Bone marrow (tissue), 2 donors: ENCODE measurements at regions not wholly inside any gene's neighbourhood (a gene's known extent, or its start where the extent isn't known, plus 50 kb on each side); places are given as distances from the start of the nearest gene placed in this dataset.

ENCODE experiments used
- DNase-seq, 2 donors: peaks; one replicate each; lab custom pipeline; 2025; lab: John Stamatoyannopoulos, UW

DNA sequence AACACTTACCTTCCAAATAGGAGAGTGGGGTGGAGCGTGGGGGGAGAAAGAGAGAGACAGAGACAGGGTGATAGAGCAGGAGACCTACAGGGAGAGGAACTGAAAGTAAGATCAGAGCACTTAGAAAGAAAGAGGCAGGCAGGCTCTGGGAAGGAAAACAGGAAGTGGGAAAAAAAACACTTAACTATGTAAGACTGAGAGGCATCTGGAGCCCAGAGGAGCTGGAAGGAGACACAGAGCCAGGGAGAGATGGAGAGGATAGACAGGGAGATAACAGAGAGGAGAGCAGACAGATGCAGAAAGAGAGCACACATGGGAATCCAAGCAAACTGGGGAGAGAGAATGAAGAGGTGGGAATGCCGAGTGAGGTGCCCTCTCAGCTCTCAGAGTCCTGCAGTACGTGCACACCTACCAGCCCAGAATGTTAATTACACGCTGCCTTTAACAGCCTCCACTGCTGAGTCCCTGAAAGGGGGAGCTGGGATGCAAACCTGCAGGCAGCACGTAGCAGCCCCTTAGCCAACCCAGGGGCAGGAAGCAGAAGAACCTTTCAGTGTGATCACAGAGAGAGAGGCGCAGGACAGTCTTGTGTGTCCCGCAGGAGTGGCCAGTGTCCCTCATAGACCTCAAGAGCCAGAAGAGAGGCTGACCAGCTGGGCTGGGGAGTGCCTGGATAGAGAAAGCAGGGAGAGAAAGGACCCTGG, 132.7 kb upstream of the LRFN2 start:
- no peak for DNase-seq

GRCh38 chr6:40718401-40718800, 131.2 kb upstream of the LRFN2 start:
- DNase-seq = no peak

DNA sequence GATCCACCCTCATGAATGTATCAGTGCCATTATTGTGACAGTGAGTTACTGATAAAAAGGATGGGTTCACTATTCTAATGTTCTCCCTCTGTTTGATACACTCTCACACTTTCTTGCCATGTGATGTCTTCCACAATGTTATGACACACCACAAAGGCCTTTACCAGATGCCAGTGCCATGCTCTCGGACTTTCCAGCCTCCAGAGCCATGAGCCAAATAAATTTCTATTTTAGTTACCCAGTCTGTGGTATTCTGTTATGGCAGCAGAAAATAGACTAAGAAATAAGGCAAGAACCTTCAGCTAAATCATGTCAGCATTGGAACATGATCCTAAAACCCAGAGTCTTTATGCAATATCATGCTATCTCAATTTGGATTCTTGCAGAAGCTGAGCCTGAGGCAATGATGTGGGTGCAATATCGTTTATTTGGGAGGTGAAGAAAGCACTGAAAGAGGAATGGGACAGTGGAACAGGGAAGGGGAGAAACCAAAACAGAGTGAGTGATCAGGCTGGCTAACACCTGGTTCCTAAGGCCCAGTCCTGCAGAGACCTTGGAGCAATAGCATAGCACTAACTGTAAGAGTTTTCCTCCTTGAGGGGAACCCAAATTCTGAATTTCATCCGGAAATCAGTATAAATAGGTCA, 130.4 kb upstream of the LRFN2 start:
- DNase-seq = no peak

DNA sequence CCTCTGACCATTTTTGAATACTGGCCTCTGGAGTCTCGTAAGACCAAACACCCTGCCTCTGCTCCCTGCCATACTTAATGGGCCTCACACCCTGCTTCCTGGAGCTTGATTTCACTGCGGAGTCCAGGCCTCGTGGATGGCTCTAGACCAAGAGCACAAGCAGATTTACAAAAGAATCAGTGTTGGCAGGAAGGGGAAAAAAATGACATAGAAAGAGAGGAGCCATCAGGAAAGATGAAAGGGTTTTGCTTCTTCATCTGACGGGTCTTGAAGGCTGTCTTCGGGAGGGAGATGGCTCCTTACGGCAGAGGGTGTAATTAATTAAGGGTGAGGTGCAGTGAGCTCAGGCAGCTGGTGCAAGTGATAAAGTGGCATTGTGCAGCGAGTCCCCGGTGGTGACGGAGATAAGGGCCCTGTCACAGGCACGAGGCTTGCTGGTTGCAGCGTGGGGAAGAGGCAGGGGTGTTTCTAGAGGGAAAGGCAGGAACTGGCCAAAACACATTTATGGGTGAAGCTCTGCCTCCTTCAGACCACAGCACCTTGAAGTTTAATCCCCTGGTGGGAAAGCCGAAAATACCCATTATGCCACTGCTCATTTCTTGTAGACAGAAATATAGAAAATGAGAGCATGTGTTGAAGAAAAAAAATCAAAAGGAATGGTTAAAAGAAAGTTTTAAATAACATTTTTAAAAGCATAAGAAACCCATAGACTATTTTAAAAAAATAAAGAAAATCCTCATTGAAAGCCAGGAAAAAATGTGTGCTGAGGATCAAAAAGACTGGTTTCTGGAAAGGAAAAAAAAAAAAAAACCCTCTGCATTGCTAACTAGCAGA, 128.6 kb upstream of the LRFN2 start:
- no peak for DNase-seq

DNA sequence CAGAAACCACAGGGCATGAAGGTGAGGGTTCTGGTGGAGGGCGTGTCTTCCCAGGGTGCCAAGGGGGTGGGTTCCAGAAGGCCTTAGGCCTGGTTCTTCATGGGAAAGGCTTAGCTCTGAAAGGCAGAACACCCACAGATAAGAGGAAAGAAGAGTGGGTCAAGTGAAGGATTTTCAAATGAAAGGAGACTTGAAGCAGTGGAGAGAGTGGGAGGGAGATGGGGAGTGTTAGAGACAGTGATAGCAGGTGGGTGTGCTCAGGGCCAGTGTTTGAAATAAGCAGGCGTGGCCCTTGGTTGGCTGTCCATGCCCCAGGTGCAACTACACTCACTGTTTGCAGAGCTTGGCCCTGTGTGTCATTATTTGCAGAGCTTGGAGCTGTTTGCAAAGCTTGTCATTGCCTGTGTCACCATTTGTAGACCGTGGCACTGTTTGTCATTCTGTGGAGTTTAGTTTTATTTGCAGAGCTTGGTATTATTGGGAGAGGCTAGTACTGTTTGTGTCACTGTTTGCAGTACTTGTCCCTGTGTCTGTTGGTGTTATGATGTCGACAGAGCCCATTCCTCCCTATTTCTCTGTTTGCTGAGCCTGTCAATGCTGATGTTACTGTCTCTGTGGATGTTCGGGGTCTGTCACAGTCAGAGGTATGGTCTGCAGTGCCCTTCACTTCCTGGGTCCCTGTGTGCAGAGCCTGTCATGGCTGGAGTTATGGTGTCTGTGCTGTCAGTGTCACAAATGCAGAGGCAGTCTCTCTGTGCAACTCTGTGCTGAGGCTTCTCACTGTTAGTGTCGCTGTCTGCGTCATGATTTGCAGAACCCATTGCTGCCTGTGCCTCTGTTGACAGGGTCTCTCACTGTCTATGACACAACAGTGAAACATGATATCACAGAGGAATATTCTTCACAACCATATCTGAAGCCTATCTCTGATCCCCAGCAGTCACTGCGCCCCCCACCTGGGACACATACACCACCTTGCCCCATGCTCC, 127.7 kb upstream of the LRFN2 start:
- DNase-seq = no peak

- no peak for DNase-seq
Observed at GRCh38 chr6:40714143-40714542, 127.0 kb upstream of the LRFN2 start.

- no peak for DNase-seq
Observed at GRCh38 chr6:40713002-40713719, 126.0 kb upstream of the LRFN2 start.

GRCh38 chr6:40710626-40711330, 123.6 kb upstream of the LRFN2 start:
- DNase-seq = no peak

GRCh38 chr6:40708049-40708448, 120.9 kb upstream of the LRFN2 start:
- DNase-seq = no peak

- no peak for DNase-seq
Observed at GRCh38 chr6:40706178-40706577, 119.0 kb upstream of the LRFN2 start.

DNA sequence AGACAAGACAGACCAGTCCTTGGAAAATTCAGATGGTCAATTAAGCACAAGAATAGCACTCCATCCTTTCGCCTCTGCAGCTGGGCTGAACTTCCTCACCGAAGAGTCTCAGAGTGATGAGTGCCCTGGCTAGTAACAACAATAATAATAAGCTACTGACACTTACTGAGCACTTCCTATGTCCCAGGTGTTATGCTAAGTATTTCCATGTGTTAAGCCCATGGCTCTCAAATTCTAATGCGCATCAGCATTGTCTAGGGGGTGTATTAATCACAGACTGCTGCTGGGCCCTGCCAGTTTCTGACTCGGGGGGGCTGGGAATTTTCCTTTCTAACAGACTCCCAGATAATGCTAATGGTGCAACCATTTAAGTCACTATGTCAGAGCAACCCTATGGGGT, 118.2 kb upstream of the LRFN2 start:
- no peak for DNase-seq

DNA sequence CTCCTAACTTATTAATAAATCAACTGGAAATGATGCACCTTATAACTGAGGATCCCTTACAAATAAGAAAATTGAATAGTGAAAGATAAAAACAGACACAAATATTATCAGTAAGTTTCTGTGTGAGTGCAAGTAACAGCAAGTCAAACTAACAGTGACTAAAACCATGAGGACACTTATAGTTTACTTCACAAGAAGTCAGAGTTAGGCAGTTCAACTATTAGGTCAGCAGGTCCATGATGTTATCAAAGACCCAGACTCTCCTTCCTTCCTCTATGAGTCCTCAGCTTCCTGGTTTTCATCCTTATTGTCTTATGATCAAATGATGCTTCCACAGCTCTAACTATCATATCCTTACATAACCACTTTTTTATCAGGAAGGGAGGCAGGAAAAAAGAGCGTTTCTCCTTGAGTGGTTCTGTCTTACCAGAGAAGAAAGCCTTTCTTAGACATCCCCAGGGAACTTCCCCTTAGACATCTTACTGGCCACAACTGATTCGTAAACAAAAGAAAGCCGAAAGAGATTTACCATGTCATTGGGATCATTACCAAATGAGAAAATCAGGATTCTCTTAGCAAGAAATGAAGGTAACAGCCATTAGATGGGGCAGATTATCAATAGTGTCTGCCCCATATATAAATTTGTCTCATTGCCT, 114.3 kb upstream of the LRFN2 start:
- DNase-seq = no peak

DNA sequence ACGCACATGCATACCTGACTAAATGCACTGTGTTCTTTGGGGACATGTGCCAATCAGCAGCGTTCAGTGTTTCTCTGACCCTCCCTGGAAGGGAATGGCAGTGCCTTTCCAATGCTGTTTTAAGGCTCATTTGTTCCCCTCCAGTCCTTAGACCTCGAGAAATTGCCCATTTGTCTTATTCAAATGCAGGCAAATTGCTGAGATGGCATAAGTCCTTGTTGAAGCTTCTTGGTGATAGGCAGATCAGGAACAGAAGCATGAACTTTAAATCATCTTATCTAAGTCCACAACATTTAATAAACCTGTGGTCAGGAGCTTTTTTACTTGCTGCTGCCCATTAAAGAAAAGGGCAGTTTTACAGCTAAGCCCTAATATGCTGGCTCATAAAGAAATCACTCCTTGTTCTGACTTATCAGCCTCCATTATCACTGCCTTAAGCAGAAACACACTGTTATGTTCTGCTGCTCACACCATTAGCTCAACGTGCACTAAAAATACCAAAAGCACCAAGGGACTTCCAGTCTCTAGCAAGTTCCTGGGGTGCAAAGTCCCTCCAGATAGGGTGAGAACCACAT, 112.9 kb upstream of the LRFN2 start:
- no peak for DNase-seq

- DNase-seq = no peak
Observed at GRCh38 chr6:40695750-40696415, 108.7 kb upstream of the LRFN2 start.

GRCh38 chr6:40695114-40695513, 108.0 kb upstream of the LRFN2 start:
- no peak for DNase-seq

GRCh38 chr6:40693768-40694167, 106.6 kb upstream of the LRFN2 start:
- DNase-seq = no peak

- DNase-seq = no peak
Observed at GRCh38 chr6:40692337-40692736, 105.2 kb upstream of the LRFN2 start.

GRCh38 chr6:40689185-40689584, 102.0 kb upstream of the LRFN2 start:
- no peak for DNase-seq

GRCh38 chr6:40688214-40688761, 101.1 kb upstream of the LRFN2 start:
- no peak for DNase-seq
